ENCODE measurements at regions not wholly inside any gene's neighbourhood (a gene's known extent, or its start where the extent isn't known, plus 50 kb on each side); places are given as distances from the start of the nearest gene placed in this dataset.
"Not testable (repeated sequence)": the region's sequence is repeated elsewhere in the genome, so short reads cannot be mapped to it uniquely, and the experiment has no call there.

DNA sequence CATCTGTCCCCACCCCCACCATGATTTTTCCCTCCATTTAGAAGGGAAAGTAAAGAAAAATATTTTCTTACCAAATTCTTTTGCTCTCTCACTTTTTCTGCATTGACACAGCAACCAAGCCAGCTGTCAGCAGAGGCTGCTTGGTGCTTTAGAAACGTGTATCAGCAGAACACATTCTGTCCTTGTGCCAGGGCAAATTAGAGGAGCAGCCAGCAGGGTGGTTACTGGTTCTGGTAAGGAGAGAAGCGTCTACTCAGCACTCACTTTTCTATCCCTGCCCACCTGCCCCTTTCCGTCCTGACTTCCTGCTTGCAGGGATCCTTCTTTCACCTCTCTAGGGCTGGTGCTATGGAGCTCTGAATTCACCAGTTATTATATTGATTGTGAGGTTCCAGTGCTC lies 327.5 kb upstream of the PDE3A start:
- no peak for DNase-seq (ENCODE audit: low read depth in 2 of 2)

DNA sequence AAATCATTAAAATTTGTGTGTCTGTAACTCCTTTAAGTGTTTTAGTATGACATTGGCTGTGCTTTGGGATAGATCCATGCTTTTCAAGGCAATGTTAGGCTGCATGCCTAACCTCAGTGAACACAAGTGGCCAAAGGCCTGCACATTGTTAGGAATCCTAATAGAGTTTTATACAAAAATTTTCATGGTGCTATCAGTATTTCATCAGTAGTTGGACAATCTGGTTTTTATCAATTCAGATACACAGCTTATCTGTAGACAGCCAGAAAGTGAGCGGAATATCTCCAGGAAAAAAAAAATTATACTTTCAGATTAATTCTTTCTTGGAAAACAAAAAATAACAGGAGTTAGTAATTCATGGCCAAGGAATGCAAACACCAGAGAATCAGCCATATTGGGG lies 324.0 kb upstream of the PDE3A start:
- DNase-seq (ENCODE audit: low read depth in 2 of 2): no peak

DNA sequence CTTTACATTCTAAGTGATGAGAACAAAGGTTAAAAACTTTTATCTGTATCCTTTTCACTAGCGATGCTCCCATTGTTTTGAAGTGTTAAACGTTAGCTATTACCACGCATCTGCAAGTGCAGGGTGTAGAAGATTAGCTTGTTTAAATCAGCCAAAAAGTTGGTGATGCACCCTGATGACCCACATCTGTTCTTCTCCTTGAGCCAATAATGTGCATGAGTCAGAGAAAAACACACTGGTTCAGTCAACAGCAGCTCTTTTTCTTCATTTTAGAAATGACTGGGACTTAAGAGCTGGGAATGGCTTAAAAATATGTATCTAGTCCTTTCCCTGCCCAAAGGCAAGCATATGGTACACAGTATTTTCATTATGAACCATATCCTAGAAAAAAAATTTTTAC lies 323.5 kb upstream of the PDE3A start:
- no peak for DNase-seq (ENCODE audit: low read depth in 2 of 2)

DNA sequence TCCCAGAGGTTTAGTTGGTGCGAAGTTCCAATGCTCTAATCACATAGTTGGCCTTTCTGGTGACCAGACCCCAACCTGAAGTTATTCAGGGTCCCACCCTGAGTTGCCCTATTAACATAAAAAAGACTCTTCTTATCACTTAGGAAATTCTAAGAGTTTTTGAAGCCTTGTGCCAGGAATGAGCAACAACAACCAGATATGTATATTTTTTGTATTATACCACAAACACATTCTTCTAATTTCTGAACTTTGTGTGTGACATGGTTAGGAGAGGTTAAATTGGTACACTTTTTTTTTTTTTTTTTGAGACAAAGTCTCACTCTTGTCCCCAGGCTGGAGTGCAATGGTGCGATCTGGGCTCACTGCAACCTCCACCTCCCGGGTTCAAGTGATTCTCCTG lies 320.4 kb upstream of the PDE3A start:
- DNase-seq (ENCODE audit: low read depth in 2 of 2): no peak

DNA sequence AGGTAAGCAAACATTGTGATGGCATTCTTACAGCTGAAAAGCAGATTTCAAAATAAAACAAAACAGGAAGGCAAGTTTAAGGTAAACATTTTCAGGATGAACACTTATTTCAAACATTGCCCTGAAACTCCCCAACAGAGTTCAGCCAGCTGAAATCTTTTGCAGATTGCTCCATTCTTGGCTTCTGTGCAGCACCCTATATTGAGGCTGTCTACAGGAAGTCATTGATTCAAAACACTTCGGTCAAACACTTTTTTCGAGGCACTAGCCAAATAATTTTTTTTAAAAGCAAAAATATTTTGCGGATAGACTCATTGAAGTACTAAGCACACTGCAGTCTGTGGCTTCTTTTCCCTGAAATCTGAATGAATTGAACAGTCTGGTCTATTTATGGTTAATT lies 318.1 kb upstream of the PDE3A start:
- DNase-seq (ENCODE audit: low read depth in 2 of 2): no peak

DNA sequence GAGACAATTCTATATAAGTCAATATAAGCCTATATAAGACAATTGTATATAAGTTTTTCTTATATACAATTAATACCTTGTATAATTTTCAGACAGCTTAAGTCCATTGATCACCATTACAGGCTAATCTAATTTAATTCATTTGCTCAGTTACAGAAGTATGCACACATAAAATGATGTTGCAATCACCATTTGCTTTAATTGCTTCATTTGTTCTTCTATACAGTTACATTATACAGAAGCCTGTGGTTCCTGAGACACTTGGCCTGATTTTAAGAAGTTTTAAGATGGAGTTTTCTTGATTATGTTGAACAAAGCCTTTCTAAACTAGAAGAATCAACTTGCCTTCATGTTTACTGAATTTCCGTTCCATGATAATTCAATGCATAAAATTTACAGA lies 314.6 kb upstream of the PDE3A start:
- DNase-seq (ENCODE audit: low read depth in 2 of 2): no peak

DNA sequence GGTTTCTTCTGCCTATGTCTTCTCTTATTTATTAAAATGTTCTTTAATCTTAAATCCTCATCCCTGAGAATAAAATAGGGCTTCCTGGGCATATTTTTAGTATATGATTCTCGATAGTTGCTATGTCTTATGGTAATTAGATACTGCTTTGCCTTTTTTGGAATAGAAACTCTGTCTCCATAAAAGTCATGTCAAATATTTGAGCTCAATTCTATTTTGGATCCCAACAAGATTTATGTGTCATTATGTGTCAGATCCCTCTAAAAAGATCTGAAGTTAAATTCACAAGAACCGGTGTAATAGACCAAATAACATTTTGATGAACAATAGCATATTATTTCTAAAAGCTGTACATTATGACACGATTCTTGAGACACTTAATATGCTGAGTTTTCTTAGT lies 312.5 kb upstream of the PDE3A start:
- no peak for DNase-seq (ENCODE audit: low read depth in 2 of 2)

DNA sequence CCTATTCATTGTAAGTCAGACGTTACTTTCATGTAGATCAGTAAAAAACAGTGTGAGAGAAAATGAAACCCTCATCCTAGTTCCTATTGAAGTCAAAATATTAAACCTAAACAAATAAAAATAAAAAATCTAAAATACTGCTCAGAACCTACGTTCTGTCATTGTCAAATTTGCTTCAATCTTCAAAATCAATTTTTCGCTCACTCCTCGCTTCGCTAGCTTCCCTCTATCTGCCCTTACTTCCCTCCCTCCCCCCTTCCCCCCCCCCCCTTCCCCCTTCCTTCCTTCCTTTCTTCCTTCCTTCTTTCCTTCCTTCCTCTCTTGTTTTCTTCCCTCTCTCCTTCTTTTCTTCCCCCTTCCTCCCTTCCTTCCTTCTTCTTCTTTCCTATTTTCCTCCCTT lies 310.9 kb upstream of the PDE3A start:
- no peak for DNase-seq (ENCODE audit: low read depth in 2 of 2)

DNA sequence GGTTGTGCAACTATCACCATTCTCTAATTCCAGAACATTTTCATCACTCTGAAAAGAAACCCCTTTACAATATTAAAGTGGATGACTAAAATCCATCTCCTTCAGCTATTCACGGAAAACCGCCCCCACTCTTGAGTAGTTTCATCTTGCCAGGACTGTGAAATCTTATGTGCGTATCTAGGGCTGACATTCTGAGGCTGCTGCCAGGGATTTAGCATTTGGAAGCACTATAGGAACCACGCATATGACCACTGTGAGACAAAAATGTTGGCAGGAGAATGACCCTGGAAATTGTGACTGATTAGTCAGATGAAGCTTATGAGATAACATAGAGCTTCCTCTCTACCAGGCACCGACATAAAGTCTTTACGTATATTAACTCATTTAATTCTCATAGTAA lies 305.2 kb upstream of the PDE3A start:
- DNase-seq (ENCODE audit: low read depth in 2 of 2): no peak

DNA sequence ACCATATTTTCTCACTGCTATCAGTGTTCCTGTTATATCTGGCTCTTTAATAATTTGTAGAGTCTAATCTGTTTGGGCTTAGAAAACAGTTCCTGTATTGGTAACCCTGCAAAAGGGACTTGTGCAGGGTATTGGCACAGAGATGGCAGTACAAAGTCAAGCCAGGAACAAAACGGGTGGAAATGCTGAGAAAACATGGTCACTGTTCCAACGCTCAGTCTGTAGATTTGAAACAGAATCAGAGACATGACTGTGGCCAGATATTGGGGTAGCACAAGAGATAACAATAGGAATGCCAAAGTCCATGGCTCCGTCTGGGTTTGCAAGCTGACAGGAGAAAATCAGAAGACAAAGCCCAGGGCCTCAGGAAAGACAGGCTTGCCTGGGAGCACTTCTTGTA lies 290.7 kb upstream of the PDE3A start:
- DNase-seq (ENCODE audit: low read depth in 2 of 2): no peak

DNA sequence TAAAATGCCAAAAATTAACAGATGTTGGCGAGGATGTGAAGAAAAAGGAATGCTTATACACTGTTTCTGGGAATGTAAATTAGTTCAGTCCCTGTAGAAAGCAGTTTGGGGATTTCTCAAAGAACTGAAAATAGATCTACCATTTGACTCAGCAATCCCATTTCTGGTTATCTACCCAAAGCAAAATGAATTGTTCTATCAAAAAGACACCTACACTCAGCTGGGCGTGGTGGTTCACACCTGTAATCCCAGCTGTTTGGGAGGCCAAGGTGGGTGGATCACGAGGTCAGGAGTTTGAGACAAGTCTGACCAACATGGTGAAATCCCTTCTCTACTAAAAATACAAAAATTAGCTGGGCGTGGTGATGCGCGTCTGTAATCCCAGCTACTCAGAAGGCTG lies 279.3 kb upstream of the PDE3A start:
- no peak for DNase-seq (ENCODE audit: low read depth in 2 of 2)

DNA sequence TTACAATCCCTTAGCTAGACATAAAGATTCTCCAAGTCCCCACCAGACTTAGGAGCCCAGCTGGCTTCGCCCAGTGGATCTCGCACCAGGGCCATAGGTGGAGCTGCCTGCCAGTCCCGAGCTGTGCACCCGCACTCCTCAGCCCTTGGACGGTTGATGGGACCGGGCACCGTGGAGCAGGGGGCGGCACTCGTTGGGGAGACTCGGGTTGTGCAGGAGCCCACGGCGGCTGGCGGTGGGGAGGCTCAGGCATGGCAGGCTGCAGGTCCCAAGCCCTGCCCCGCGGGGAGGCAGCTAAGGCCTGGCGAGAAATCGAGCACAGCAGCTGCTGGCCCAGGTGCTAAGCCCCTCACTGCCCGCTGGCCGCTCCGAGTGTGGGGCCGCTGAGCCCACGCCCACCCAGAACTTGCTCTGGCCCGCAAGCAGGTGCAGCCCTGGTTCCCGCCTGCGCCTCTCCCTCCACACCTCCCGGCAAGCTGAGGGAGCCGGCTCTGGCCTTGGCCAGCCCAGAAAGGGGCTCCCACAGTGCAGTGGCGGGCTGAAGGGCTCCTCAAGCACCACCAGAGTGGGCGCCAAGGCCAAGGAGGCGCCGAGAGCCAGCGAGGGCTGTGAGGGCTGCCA lies 275.0 kb upstream of the PDE3A start:
- DNase-seq (ENCODE audit: low read depth in 2 of 2): not testable (repeated sequence)

DNA sequence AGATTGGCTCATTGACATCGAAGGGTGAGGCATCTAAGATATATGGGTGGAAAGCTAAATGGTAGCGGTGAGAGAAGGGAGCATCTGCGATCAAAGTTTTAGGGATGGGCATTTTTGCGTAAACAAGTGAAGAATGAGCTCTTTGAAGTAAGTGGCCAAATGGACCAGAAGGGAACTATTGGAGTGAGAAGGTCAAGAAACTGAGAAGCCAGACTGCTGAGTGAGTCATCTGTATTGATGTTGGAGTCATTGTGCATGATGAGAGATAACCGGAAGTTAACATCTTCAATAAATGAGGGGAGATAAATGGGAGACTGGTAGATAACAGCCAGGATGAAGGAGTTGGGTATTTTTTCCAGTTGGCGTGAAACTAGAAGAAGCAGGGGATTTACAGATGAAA lies 271.9 kb upstream of the PDE3A start:
- no peak for DNase-seq (ENCODE audit: low read depth in 2 of 2)

DNA sequence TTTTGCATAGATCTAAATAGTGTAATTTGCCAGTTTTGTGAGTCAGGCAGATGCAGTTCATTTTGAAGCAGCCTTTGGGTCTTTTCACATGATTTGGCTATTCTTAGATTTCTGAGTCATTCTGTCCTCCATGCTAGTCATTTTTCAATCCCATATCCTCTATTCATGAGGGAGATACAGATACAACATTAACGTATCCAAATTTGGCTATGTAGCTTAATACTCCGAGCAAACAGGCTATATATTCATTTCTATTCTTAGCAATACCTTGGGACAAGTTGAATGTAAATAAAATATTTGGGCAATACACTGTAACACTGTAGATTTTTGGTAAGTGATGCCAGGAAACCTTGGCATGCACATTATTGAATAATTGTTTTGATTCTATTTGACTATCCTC lies 270.7 kb upstream of the PDE3A start:
- no peak for DNase-seq (ENCODE audit: low read depth in 2 of 2)

DNA sequence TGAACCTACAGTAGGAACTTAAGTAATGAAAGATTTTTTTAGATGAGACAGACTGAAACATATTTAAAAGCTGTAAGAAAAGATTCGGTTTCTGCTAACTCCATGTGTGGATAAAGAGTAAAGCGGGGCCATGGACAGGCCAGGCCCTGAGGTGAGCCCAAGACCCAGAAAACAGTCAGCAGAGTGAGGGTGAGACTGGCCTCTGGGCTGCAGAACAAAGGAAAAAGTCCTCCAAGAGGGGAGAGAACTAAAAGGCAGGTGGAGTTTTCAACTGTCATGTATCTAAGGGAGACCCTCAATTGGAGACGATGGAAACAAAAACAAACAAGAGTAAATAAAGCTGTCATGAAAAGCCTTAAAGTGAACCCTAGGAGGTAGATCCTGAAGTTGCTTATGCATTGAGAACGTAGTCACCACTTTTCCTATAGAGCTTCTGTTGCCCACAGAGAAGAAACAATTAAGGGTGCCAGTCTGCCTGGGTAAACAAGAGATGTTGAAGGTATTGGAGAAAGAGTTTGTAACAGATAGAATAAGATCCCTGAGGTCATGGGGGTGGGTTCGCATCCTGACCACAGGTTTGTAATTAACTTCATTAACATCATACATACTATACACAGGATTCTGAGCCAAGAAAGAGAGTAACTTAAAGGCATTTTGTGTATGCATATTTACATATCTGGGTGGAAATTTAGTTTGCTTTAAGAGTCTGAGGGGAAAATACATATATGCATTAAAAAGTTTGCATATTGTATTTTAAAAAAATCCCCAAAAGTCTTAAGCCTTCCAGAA lies 268.7 kb upstream of the PDE3A start:
- no peak for DNase-seq (ENCODE audit: low read depth in 2 of 2)

DNA sequence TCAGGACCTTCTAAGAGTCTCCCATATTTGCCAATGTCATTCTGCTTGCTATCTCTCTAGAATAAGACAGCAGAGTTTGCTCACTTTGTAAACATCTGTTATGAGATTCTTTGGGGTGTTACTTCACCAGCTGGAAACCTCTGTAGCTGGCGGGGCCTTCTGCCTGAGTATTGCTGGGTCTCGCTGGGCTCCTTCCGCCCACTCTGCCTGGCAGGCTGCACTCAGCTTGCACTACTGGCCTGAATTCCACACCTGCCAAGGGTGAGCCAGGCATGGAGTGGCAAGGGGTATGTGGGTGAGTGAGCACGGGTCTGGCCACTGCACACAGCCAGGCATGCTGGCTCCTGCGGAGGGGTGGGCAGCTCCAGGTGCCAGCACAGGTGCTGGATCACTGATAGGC lies 267.3 kb upstream of the PDE3A start:
- no peak for DNase-seq (ENCODE audit: low read depth in 2 of 2)

DNA sequence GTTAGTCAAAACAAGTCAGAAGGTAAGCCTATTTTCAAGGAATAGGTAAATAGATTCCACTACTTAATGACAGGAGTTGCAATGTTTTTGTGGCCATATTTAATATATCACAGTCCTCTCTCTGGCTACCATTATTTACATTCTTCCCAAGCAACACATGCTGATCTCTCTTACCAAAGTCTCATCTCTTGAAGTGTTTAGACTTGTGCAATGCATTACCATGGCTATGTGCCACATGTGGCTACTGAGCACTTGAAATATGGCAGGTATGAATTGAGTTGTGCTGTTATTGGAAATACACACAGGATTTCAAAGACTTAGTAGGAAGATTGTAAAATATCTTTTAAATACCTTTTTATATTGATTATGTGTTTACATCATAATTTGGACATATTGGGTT lies 262.4 kb upstream of the PDE3A start:
- DNase-seq (ENCODE audit: low read depth in 2 of 2): no peak

DNA sequence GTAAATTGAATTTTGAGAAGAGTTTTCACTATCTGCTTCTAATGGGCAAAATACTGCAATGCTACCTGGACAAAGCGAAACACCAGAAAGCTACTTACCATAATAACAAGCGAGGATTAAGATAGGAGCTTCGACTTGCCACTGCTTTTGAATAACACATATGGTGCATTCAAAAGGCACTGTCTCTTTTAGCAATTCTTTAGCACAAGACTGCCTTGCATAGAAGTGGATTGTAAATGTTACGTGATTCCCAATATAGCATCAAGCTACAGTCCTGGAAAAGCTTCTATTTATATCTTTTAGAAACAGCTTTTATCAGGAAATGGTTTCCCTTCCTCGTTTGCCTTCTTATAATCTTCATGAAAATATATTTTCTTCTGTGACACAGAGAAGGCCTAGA lies 258.7 kb upstream of the PDE3A start:
- DNase-seq (ENCODE audit: low read depth in 2 of 2): no peak

DNA sequence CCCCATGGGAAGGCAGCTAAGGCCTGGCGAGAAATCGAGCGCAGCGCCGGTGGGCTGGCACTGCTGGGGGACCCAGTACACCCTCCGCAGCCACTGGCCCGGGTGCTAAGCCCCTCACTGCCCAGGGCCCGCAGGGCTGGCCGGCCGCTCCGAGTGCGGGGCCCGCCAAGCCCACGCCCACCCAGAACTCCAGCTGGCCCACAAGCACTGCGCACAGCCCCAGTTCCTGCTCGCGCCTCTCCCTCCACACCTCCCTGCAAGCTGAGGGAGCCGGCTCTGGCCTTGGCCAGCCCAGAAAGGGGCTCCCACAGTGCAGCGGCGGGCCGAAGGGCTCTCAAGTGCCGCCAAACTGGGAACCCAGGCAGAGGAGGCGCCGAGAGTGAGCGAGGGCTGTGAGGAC lies 253.0 kb upstream of the PDE3A start:
- DNase-seq (ENCODE audit: low read depth in 2 of 2): not testable (repeated sequence)

DNA sequence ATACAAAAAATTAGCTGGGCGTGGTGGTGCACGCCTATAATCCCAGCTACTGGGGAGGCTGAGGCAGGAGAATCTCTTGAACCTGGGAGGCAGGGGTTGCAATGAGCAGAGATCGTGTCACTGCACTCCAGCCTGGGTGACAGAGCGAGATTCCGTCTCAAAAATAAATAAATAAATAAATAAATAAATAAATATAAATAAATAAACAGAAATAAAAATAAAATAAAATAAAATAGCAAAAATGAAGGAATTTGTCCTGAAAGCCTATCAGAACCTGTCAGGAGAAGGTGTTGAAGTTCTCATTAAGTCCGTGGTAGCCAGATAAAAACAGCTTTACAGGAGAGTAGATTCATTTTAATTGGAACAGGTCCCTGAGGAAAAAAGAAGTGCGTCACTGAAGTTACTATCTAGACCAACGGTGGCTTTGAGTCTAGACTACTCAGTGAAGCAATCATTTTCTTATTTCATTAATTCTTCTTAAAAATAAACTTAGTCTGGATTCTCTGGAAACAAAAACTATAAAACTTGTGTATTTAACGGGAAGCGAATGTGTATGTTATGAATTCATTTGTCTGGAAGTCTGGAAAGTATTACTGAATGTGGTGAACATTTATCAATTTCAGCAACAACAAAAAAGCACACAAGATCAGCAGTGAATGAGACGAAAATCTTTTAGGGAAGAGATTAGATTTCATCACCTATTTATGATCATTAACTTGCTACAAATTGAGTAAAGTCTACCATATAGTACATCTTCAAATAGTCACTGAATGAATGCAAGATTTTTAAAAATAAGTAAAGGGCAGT lies 248.5 kb upstream of the PDE3A start:
- no peak for DNase-seq (ENCODE audit: low read depth in 2 of 2)

DNA sequence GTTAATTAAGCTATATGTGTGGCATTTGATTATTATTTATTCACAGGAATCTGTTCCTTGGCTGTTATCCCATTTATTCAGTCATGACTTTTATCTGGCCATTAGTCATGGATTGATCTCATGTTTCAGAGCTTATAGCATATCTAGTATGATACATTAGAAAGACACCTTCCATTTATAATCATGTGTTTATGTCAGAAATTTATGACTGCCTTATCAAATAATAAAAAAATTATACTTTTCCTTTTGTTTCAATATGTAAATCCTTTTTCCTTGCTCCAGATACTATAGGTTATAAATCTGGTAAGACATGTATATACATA lies 248.0 kb upstream of the PDE3A start:
- DNase-seq (ENCODE audit: low read depth in 2 of 2): no peak

DNA sequence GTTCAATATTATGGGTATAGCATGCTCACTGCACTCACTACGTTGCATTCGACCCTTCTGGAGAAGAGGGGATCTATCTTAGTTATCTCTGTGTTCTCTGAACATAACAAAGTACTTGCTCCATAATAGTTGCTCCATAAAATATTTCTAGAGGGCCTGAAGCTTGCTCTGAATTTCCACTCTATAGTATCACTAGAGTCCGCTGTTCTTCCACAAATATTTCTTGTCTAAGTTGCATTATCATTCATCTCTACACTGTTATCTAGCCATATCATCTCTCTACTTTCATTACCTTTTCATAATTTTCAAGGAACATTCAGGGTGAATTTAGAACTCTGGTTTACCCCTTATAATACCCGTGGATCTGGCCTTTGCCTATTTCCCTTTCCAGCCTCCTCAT lies 246.1 kb upstream of the PDE3A start:
- DNase-seq (ENCODE audit: low read depth in 2 of 2): no peak

DNA sequence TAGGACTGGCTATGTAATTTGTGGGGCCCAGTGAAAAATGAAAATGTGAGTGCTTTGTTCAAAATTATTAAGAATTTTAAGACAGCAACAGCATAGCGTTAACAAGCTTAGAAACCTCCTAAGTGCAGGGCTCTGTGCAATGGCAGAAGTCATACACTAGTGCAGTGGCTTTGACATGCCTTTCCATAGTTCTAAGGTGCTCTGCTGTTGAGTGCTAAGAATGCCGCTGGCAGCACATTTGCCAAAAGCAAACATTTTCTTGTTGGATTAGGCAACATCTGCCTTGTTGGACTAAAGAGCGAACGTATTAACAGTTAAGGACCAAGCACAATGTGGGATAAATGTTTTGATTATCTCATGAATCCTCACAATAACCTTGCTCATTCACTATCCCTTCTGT lies 244.9 kb upstream of the PDE3A start:
- DNase-seq (ENCODE audit: low read depth in 2 of 2): no peak

Measured in stimulated activated CD8-positive, alpha-beta memory T cell treated with anti-CD3 and anti-CD28 coated beads, Interleukin-2, amount 100 ng/mL, for 48 hours (primary cell).